ENCODE measurements at regions not wholly inside any gene's neighbourhood (a gene's known extent, or its start where the extent isn't known, plus 50 kb on each side); places are given as distances from the start of the nearest gene placed in this dataset.

DNA sequence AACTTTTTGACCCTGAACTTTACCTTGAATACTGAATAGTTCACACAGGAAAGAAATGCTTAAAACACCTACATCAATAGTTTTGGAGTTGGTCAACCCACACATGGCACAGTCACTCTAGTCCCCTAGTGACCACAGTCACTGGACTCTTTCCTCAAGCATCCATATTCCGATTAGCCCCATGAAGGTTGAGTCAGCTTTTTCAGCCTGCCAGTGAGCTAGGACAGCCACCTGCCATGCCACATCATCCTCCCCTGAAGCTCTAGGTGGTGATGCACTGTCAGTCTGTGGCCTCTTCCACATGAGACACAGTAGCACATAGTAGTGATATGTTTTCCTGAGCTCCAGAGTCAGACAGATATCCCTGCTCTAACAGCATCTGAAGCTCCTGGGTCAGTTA is 537.2 kb downstream of the XPNPEP1 start:
- Histone ChIP-seq H3K27ac (no peak overlapping the region), H3K27me3 (replicated peaks; ENCODE audit: insufficient read depth) (no peaks in the 10 kb centered on the region), H3K4me1 (ENCODE audit: control insufficient read depth in 1 of 2, low read depth in 2 of 2) (no peaks in the 10 kb centered on the region), H3K9me3 (no peaks in the 10 kb centered on the region), H3K36me3 (no peaks in the 10 kb centered on the region), H3K4me3 (no peak overlapping the region)
- ATAC-seq (ENCODE audit: insufficient number of reproducible peaks, low FRiP score, low read depth) (no peak), DNase-seq (ENCODE audit: low spot score) (no peak)
- TF ChIP-seq, protein P1, sequence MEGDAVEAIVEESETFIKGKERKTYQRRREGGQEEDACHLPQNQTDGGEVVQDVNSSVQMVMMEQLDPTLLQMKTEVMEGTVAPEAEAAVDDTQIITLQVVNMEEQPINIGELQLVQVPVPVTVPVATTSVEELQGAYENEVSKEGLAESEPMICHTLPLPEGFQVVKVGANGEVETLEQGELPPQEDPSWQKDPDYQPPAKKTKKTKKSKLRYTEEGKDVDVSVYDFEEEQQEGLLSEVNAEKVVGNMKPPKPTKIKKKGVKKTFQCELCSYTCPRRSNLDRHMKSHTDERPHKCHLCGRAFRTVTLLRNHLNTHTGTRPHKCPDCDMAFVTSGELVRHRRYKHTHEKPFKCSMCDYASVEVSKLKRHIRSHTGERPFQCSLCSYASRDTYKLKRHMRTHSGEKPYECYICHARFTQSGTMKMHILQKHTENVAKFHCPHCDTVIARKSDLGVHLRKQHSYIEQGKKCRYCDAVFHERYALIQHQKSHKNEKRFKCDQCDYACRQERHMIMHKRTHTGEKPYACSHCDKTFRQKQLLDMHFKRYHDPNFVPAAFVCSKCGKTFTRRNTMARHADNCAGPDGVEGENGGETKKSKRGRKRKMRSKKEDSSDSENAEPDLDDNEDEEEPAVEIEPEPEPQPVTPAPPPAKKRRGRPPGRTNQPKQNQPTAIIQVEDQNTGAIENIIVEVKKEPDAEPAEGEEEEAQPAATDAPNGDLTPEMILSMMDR (IDR thresholded peaks at IDR 0.05), result no peak

DNA sequence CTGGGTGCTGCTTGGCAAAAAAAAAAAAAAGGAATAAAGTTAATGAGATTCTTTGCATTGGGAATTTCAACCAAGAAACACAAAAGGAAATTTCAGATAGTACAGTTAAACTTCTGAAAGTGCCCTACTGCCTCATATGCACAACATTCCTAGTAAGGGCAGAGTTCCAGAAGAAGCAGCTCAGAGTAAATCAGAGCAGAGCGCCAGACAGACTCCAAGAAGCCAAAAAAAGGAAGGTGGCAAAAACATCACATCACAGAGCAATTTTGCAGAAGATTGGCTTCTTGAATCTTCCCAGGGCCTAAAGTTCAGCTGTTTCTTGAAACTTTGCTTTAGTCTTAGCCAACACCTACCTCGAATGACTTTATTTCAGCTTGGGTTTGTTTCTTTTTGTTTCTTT is 544.1 kb downstream of the XPNPEP1 start:
- Histone ChIP-seq H3K4me1 (ENCODE audit: control insufficient read depth in 1 of 2, low read depth in 2 of 2) (no peaks in the 10 kb centered on the region), H3K27ac (no peak overlapping the region), H3K4me3 (no peak overlapping the region), H3K9me3 (no peaks in the 10 kb centered on the region), H3K36me3 (no peaks in the 10 kb centered on the region), H3K27me3 (replicated peaks; ENCODE audit: insufficient read depth) (no peaks in the 10 kb centered on the region)
- DNase-seq (ENCODE audit: low spot score) (no peak), ATAC-seq (ENCODE audit: insufficient number of reproducible peaks, low FRiP score, low read depth) (no peak)
- TF ChIP-seq, protein P1 (IDR thresholded peaks at IDR 0.05), result no peak

DNA sequence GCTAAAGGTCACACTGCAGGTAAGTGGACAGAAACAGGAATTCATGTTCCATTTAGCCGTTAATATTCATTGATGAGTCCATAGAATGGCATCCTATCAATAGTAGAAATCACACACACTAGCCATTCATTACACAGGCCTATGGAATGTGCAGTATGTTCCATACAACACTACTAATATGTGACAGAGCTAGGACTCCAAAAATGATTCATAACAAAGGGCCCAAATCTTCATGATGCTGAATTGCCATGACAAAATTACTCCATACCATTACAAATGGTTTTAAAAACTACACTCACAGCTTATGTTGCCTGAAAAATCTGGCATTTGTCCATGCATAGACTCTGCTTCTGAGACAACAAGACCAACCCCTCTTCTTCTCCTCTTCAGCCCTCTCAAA is 549.1 kb downstream of the XPNPEP1 start:
- DNase-seq (ENCODE audit: low spot score) (no peak), ATAC-seq (ENCODE audit: insufficient number of reproducible peaks, low FRiP score, low read depth) (no peak)
- Histone ChIP-seq H3K4me1 (ENCODE audit: control insufficient read depth in 1 of 2, low read depth in 2 of 2) (no peaks in the 10 kb centered on the region), H3K36me3 (no peaks in the 10 kb centered on the region), H3K27ac (no peak overlapping the region), H3K9me3 (no peaks in the 10 kb centered on the region), H3K4me3 (no peak overlapping the region), H3K27me3 (replicated peaks; ENCODE audit: insufficient read depth) (no peaks in the 10 kb centered on the region)
- TF ChIP-seq, protein P1 (IDR thresholded peaks at IDR 0.05), result no peak

GRCh38 chr10:109359316-109359715 is 564.0 kb downstream of the XPNPEP1 start:
- Histone ChIP-seq H3K4me1 (ENCODE audit: control insufficient read depth in 1 of 2, low read depth in 2 of 2) (no peaks in the 10 kb centered on the region), H3K27me3 (replicated peaks; ENCODE audit: insufficient read depth) (no peaks in the 10 kb centered on the region), H3K9me3 (no peaks in the 10 kb centered on the region), H3K27ac (no peak overlapping the region), H3K4me3 (no peak overlapping the region), H3K36me3 (no peaks in the 10 kb centered on the region)
- no peak for DNase-seq (ENCODE audit: low spot score)
- TF ChIP-seq, protein P1 (IDR thresholded peaks at IDR 0.05), result no peak
- no peak for ATAC-seq (ENCODE audit: insufficient number of reproducible peaks, low FRiP score, low read depth)

DNA sequence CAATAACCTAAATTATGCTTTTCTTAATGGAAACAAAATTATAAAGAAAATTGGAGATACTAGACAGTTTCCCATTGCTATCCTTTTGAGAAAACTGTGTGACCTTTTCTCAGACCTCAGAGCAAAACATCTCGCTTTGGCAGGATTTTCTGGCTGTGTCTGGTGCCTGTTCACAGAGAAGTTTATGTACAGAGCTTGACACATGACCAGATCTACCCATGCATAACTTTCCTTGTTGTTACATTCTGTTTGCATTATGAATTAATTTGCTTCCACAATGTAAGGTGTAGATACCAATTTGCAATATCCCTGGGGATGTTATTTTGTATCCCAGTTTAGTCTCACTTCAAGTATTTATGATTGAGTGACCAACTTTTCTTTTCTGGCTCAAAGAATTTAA is 565.0 kb downstream of the XPNPEP1 start:
- DNase-seq (ENCODE audit: low spot score) (no peak), ATAC-seq (ENCODE audit: insufficient number of reproducible peaks, low FRiP score, low read depth) (no peak)
- no peaks in the 10 kb centered on the region for H3K36me3 ChIP-seq
- TF ChIP-seq, protein P1 (IDR thresholded peaks at IDR 0.05), result no peak
- no peaks in the 10 kb centered on the region for H3K4me1 ChIP-seq (ENCODE audit: control insufficient read depth in 1 of 2, low read depth in 2 of 2)
- H3K4me3 ChIP-seq, result no peak overlapping the region
- no peaks in the 10 kb centered on the region for H3K9me3 ChIP-seq
- H3K27ac ChIP-seq, result no peak overlapping the region
- no peaks in the 10 kb centered on the region for H3K27me3 ChIP-seq (replicated peaks; ENCODE audit: insufficient read depth)
